ENCODE measurements at regions not wholly inside any gene's neighbourhood (a gene's known extent, or its start where the extent isn't known, plus 50 kb on each side); places are given as distances from the start of the nearest gene placed in this dataset.

DNA sequence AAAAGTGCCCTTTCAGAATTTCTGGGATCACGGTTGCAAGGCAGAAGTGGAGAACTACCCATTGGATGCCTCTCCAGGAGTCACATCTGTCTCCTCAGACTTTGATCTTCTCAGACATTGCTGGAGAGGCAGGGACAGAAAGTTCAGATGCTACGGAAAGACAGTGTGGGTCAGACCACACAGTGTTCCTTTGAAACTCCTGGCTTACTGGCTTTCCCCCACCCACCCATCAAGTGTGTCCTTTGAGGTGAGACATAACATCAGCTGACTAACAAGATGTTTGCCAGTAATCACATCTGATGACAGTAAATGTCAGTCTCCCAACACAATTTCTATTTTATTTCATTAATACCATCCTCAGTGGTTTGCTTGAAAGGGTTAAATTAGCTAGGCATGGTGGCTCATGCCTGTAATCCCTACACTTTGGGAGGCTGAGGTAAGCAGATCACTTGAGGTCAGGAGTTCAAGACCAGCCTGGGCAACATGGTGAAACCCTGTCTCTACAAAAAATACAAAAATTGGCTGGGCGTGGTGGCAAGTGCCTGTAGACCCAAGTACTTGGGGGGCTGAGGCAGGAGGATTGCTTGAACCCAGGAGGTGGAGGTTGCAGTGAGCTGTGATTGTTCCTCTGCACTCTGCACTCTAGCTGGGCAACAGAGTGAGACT lies 67.2 kb upstream of the SNX9 start:
- in situ Hi-C loops (cut with HindIII; ENCODE audit: low sequenced_read_pairs) = loop anchor here (5.0 kb wide), 2 partner anchors 51 to 126 kb away; no protein-coding TSS in a partner anchor

DNA sequence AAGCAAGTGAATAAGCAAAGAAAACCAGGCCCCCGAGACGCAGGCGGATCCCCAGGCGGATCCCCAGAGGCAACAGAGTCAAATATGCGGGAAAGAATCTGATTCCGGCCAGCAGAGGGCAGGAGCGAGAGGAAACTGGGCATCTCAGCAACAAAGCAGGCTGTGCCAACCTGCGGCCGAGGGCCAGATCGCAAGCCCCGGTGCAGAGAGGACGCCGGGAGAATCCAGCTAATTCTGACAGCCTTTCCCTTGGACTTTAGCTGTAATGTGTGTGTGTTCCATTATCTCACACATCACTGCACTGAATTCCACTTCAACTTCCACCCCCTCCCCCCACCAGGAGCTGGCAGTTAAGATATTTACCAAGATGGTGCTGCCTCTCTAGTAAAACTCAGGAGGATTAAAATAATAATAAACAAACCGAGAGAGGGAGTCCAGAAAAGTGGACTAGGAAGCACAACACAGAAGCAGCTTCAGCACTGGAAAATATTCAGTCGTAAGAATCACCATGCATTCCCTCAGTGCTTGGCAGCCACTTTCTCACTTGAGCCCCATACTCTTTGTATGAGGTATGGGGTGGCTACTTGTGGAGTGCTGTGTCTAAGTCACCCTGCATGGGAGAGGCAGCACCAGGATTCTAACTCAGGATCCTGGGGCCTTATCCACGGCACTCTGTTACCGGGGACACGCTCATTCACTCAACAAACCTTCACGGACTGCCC lies 66.2 kb upstream of the SNX9 start:
- in situ Hi-C loops (cut with HindIII; ENCODE audit: low sequenced_read_pairs) = loop anchor here (5.0 kb wide), 2 partner anchors 50 to 125 kb away; no protein-coding TSS in a partner anchor

DNA sequence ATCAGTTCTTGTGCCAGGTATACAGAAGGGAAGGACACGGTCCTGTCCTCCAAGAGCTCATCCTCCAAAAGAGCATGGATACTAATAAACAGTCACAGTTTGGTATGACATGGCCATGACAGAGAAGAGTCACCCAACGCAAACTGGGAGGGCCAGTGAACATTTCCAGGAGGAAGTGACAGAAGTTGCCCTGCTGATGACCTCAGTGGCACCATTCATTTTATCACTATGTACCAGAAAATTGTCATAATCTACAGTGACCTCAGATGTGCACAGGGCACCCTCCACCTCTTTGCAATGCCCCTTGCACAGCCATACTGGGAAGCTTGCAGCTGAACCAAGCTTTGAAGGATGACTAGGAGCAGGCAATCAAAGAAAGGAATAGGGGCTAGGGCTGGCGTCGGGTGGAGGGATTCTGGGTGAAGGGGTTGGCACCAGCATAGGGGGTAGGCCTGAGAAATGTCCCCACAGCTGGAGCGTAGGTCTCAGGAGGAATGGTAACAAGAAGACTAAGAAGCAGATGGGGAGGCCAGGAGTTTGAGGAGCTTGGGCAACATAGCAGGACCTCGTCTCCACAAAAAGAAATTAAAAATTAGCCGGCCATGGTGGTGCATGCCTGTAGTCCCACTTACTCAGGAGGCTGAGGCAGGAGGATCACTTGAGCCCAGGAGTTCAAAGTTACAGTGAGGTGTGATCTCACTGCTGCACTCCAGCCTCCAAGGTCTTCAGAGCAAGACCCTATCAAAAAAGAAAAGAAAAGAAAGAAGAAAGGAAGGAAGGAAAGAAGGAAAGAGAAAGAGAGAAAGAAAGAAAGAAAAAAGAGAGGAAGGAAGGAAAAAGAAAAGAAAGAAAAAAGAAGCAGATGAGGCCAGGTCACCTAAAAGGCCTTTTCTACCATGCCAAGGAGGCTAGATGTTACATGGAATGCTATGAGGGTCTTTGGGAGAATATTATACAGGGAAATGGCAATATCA lies 65.3 kb upstream of the SNX9 start:
- in situ Hi-C loops (cut with HindIII; ENCODE audit: low sequenced_read_pairs) = loop anchor here (5.0 kb wide), 2 partner anchors 50 to 125 kb away; no protein-coding TSS in a partner anchor

DNA sequence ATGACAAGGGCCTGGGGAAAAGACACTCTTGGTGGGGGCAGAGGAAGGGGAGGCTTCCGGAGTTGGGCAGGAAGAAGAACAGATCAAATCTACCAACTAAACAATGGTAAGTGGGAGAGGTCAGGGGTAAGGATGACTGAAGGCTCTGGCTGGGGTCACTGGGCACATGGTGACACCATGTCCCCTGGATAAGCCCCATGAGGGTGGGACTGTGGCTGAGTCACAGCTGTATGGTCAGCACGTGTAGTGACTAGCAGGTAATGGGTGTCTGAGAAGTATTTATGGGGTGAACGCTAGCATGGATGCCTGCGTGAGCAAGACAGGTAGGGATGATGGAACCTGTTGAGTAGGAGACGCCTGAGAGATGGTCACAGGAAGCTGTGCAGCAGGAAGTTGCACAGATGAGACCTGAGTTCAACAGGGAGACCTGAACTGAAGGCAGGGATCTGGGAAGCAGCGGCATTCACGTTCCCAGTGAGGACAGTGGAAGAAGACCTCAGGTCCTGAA lies 64.5 kb upstream of the SNX9 start:
- in situ Hi-C loops (cut with HindIII; ENCODE audit: low sequenced_read_pairs) = loop anchor here (5.0 kb wide), 2 partner anchors 49 to 124 kb away; no protein-coding TSS in a partner anchor

DNA sequence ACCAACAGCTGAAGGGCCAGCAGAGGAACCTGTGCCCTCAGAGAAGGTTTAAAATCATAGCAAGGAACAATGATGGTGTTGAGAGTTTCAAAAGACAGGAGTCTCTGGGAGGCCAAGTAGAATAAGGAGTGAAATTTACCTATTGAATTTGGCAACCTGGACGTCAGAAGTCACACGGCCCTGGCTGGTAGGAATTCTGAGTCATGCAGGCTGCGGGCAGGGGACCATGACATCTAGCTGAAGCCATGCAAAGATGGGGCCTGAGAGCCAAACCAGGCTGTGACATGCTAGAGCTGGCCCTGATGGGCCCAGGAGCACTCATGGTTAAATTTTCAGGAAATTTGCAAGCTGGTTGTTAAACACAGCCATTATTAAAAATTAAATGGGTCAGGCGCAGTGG lies 64.0 kb upstream of the SNX9 start:
- in situ Hi-C loops (cut with HindIII; ENCODE audit: low sequenced_read_pairs) = loop anchor here (5.0 kb wide), 2 partner anchors 48 to 123 kb away; no protein-coding TSS in a partner anchor

DNA sequence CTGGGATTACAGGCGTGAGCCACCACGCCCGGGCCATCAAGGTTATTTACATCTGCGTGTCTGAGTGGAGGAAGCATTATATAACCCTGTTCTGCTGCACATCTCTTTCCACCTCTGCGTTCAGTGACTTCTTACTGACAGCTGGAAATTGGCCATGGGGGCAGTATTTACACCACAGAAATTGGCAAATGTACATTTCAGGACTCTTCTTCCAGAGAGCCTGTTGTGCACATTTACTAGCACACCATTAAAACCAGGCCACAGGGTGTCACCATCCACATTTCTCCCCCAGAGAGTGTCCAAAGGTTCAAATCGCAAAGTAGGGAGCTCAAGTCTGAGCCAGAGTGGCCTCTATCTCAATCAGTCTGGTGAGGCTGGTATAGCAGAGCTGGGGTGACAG lies 62.9 kb upstream of the SNX9 start:
- in situ Hi-C loops (cut with HindIII; ENCODE audit: low sequenced_read_pairs) = no loop called here

DNA sequence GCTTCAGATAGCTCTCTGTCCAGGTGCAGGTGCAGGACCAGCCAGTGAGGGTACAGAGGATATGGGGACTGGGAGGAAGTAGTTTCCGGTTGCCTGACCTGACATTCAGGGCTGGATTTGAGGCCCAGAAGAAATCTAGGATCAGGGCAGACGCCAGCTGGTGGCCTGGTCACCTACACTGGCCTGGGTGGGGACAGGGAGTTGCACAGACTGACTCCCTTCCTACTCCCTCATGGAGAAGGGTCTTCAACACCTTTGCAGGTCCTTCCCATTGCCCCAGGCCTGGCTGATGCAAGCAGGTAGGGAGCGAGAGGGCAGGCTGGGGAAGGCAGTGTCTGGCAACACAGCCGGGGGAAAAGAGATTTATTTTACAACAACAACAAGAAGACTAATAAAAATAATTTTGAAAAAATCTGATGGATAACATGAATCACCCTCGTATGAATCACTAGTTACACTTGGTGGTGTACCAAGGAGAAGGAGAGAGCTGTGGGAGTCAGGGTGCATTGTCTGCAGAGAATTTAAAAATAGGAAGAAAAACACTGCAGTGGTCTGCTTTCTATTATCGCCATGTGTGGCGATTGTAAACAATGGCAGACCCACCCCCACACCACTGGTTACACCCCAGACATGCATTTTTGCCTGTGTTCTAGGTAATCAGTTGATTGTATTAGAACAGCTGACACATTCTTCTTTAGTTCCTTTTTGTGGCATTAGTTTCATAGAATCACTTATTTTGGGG lies 62.3 kb upstream of the SNX9 start:
- in situ Hi-C loops (cut with HindIII; ENCODE audit: low sequenced_read_pairs) = no loop called here

DNA sequence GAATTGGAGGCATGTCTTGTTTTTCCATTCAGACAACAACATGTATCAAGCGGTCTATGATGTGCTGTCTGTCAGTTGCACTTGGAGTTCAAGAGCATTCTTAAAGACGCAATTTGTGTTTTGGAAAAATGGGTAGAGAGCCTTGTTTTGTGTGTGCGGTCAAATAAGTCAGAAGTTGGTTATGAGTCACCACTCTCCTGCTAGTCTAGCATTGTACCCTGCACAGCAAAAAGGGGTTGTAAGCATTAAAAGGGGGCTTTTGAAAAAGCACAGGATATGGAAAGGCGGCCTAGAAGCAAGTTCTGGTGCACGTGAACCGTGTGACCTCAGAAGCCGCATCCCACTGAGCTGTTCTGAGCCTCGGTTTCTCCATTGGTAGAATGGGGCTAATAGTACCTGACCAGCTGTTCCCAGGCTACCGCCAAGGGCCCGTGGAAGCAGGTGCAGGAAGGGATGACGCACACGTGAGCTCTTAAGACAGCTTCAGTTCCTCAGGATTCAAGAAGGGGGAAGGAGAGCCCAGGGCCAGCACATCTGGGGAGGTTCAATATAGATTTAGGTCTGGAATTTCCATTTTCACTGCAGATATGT lies 61.6 kb upstream of the SNX9 start:
- in situ Hi-C loops (cut with HindIII; ENCODE audit: low sequenced_read_pairs) = no loop called here

DNA sequence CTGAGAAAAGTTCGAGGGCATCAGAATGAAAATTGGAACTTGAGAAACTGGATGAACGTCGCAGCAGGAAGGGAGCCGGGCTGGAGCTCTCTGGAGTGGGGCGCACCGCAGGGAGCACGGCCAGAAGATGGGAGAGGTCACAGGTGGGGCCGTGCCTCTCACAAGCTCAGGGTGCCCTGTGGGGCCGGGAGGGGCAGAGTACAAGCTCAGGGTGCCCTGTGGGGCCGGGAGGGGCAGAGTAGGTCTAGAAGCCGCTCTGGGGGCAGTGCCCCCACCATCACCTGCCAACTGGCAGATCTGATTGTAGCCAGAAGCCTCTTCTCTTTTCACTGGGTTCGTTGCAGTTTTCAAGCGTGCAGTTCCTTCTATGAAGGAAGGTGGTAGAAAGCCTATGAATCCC lies 61.1 kb upstream of the SNX9 start:
- in situ Hi-C loops (cut with HindIII; ENCODE audit: low sequenced_read_pairs) = no loop called here

DNA sequence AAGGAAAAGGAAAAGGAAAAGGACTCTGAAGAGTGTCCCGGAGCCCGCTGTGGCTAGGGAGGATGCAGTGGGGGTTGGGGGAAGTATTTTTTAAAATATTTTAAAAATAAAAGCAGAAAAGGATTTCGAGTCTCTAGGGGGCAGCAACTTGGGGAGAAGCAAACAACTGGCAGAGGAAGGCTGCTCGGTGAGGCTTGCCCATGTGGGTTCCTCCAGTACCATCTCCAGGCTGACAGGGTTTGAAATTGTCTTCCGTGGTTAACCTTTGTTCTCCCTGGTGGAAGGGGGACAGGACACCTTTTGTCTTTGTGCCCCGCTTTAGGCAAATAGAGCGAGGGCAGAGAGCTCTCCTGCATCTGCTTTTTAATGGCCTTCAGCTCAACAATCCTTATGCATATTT lies 60.4 kb upstream of the SNX9 start:
- in situ Hi-C loops (cut with HindIII; ENCODE audit: low sequenced_read_pairs) = no loop called here

DNA sequence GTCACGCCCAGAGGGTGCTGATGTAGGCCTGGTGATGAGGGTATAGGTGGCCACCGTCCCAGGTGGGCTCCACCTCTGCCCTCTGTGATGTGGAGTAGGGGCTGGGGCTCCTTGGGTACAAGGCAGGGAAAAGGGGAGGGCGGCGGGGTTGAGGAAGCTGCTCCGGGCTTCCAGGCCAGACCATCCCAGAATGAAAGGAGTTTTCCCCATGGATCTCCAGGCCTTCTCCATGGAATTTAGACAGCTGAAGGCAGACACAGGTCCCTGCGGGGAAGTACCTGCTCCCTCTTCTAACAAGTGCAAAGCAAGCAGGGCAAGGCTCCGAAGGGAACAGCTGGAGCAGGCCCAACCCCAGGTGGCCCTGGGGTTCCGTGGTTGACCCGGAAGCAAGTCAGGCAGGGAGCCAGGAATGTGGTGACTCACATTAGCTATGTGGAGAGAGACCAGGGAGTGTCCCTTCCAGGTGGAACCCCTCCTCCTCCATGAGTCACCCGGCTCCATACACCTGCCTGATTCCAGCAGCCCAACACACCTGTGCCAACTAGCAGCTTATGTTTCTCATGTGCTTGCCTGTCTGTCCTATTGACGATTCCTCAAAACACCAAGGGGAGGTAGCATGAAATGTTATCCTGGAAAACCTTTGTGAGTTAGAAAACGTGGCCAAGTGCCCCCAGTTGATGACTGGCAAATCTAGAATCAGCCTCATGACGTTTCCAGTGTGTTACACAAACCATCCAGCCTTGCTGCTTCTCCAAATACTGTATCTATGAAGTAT lies 59.7 kb upstream of the SNX9 start:
- in situ Hi-C loops (cut with HindIII; ENCODE audit: low sequenced_read_pairs) = no loop called here

DNA sequence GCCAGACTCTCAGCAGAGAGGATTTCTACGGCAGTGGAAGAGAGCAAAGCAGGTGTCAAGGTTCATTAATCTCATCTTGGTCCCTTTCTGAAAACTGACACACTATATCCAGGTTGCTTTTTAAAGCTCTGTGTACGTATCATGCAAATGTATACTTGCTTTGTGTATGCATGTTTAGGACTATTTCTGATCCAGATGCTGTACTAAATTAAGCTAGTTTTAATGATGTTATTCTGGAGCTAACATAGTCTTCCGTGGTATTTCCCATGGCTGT lies 59.2 kb upstream of the SNX9 start:
- in situ Hi-C loops (cut with HindIII; ENCODE audit: low sequenced_read_pairs) = no loop called here

DNA sequence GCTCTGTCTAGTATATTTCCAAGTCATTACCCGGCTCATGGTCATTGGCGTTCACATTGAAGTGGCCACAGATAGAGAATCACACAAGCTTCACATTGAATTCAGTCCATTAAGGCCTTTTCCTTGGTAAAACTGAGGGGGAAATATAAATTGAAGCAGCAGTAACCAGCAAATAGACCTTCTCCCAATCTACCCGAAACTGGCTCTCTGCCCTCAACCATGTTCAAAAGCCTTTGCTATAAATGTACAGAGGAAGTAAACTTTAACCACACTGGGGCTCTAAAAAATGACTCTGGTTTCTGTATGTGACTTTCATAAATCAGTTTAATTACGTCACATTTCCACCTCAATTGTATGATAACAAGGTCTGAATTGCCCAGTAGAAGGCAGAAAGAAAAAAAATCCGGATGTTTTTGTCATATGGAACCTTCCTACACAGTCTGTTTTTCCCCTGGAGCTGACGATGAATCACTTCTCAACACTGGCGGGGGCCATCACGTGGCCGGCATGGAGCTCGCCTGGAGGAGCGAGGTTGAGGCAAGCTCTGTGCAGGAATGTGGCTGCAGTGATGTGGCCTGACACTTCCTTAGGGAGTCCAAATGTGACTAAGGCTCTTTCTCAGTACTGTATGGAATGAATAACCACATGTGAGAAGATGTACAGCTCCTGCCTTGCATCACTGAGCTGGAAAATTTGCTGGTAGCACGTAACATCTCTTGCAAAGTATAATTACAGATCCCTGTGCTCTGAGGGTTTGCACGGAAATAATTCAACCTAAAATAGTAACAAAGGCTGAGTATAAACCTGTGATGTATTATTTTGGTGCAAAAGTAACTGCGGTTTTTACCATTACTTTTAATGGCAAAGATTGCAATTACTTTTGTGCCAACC lies 58.6 kb upstream of the SNX9 start:
- in situ Hi-C loops (cut with HindIII; ENCODE audit: low sequenced_read_pairs) = no loop called here

DNA sequence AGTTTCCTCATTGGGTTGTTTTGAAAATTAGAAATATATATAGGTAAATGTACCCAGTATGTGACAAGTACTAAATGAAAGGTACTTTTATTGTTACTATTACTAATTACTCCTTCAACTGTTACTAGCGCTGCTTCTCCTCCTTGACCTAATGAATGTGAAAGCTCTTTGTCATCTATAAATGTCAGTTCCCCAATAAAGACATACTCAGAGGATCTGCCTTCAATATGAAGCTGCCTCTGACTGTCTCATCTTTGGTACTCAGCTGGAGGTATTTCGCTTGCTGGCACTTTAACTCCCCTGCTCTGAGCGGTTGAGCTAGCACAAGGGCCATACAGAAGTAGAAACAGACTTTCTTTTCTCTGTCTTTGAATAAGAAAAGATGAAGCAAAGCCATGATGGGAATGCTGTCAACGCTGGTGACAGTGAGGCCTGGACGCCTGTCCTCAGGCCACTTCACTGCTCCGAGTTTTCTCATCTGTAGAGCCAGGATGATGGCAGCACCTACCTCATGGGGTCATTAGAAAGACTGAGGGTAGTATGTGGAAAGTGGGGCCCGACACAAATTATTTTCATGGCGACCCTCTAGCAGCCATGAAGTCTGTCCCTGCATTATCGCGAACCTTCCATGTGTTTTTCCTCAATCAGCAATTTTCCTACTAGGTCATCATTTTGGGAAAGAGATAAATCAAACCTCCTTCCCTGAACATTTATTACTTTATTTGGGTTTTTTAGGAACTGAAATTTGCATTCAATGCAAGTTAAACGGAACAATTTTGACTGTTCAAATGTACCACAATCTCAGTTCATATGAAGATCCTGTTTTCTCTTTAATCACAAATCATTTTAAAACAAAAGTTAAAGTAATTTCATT lies 55.9 kb upstream of the SNX9 start:
- in situ Hi-C loops (cut with HindIII; ENCODE audit: low sequenced_read_pairs) = no loop called here

DNA sequence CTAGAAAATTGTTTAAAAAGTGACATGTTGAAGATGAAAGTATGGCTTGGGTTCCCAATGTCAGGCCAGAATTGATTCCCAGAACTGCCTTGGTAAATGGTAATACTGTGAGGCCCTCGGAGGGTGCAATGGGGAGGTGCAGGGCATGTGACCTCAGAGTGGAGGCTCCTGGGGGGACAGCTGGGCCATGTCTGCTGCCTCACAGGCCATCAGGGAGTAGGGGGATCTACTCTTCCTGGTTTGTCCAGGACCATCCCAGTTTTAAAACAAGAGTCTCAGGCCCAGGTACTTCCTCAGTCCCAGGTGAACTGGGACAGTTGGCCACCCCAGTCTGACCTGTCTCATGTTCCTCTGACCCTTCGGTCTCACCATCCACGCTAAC lies 55.3 kb upstream of the SNX9 start:
- in situ Hi-C loops (cut with HindIII; ENCODE audit: low sequenced_read_pairs) = no loop called here

DNA sequence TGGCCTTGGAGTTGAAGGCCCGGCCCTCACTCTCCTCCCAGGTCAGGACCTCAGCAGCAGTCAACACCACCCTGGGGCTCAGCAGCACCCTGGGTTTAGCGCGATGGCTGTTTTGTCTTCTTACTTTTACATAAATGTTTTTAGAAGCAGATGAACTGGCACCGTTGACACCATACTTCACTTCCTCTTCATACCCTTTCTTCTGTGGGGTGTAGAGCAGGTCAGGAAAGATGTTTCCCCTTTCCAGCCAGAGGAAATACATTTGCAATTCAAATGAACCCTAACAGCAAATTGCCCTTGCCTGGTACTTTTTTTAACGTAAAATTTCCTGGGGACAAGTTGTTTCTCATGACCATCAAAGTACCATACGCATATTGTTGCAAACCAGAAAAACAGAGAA lies 54.7 kb upstream of the SNX9 start:
- in situ Hi-C loops (cut with HindIII; ENCODE audit: low sequenced_read_pairs) = no loop called here

DNA sequence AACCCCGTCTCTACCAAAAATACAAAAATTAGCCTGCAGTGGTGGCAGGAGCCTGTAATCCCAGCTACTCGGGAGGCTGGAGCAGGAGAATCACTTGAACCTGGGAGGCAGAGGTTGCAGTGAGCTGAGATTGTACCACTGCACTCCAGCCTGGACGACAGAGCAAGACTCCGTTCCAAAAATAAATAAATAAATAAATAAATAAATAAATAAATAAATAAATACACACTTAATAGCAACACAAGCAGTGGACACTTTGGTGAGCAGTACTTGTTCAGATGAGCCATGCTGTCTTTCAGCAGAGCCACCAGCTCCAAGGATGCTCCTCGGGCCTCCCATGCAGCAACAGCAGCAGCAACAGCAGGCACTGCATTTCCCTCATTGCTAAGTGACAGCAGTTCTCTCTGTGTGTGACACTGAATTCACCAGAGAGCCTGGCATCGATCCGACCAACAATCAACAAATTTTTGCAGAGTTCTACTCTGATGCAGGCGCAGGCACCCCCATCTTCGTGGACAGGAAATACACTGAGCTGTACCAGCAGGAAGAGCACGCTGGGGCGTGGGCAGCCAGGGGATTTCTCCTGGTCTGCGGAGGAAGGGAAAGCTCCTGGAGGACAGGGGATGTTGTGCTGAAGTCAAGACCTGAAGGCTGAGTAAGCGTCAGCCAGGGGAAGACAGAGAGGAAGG lies 54.0 kb upstream of the SNX9 start:
- in situ Hi-C loops (cut with HindIII; ENCODE audit: low sequenced_read_pairs) = no loop called here
